DOHH2 (cell line): ENCODE measurements at regions not wholly inside any gene's neighbourhood (a gene's known extent, or its start where the extent isn't known, plus 50 kb on each side); places are given as distances from the start of the nearest gene placed in this dataset.

Source experiments
- H3F3A ChIP-seq: fragments of 200-600 bp; sonication (generic), shearing (Covaris generic); 2 replicates; pipeline ENCODE4 v1.6.0; 2016; ENCODE audit warnings: antibody characterized with exemption, mild to moderate bottlenecking; ENCODE audit not compliant: control insufficient read depth, insufficient read depth
- H3K27ac ChIP-seq: fragments of 200-600 bp; sonication (generic); 2 replicates; pipeline ENCODE4 v1.5.1; 2014; ENCODE audit warnings: low read depth, mild to moderate bottlenecking, low read length, moderate library complexity
- H3K27me3 ChIP-seq: fragments of 200-600 bp; sonication (generic); 2 replicates; pipeline ENCODE4 v1.6.1; 2014; ENCODE audit warnings: mild to moderate bottlenecking, low read length, mixed read lengths; ENCODE audit not compliant: control insufficient read depth
- H3K36me3 ChIP-seq: fragments of 200-600 bp; sonication (generic); 2 replicates; pipeline ENCODE4 v1.6.1; 2014; ENCODE audit warnings: mild to moderate bottlenecking, low read length, moderate library complexity, mixed read lengths; ENCODE audit not compliant: control insufficient read depth
- H3K4me1 ChIP-seq: fragments of 200-600 bp; sonication (generic); 2 replicates; pipeline ENCODE4 v1.6.1; 2014; ENCODE audit warnings: mild to moderate bottlenecking, low read length, mixed read lengths; ENCODE audit not compliant: control insufficient read depth
- H3K4me2 ChIP-seq: fragments of 200-600 bp; sonication (generic); 2 replicates; pipeline ENCODE4 v1.6.0; 2014; ENCODE audit warnings: mild to moderate bottlenecking, low read length, moderate library complexity
- H3K4me3 ChIP-seq: fragments of 200-600 bp; sonication (generic); 2 replicates; pipeline ENCODE4 v1.5.1; 2014; ENCODE audit warnings: mild to moderate bottlenecking, low read length, mixed read lengths
- H3K79me2 ChIP-seq: fragments of 200-600 bp; sonication (generic); 2 replicates; pipeline ENCODE4 v1.6.1; 2014; ENCODE audit warnings: mild to moderate bottlenecking, low read length, mixed read lengths; ENCODE audit not compliant: control insufficient read depth
- H3K9me2 ChIP-seq: fragments of 200-600 bp; sonication (generic); replicated peaks from 2 replicates; pipeline ENCODE4 v1.6.1; 2014; ENCODE audit warnings: mild to moderate bottlenecking, low read length, mixed read lengths; ENCODE audit not compliant: control insufficient read depth
- H3K9me3 ChIP-seq: fragments of 200-600 bp; sonication (generic); 2 replicates; pipeline ENCODE4 v1.6.1; 2014; ENCODE audit warnings: antibody characterized with exemption, low read length, mixed read lengths; ENCODE audit not compliant: control insufficient read depth, insufficient read depth
- H4K20me1 ChIP-seq: fragments of 200-600 bp; sonication (generic); 2 replicates; pipeline ENCODE4 v1.6.0; 2014; ENCODE audit warnings: low read depth, mild to moderate bottlenecking, antibody characterized with exemption, low read length, moderate library complexity; ENCODE audit not compliant: control insufficient read depth, insufficient read depth
- EZH2phosphoT487 ChIP-seq: fragments of 200-600 bp; sonication (generic); IDR thresholded peaks from 2 replicates; pipeline ENCODE4 v1.6.1; 2017; ENCODE audit warnings: borderline replicate concordance, mild to moderate bottlenecking, antibody characterized with exemption, low read length, moderate library complexity, mixed read lengths
- TF ChIP-seq, protein P1 (sequence below): fragments of 200-600 bp; sonication (generic); IDR thresholded peaks from one replicate; pipeline ENCODE4 v1.5.1; 2014; ENCODE audit warnings: antibody characterized with exemption, mild to moderate bottlenecking, low read depth, low read length; ENCODE audit not compliant: poor library complexity, severe bottlenecking

DNA sequence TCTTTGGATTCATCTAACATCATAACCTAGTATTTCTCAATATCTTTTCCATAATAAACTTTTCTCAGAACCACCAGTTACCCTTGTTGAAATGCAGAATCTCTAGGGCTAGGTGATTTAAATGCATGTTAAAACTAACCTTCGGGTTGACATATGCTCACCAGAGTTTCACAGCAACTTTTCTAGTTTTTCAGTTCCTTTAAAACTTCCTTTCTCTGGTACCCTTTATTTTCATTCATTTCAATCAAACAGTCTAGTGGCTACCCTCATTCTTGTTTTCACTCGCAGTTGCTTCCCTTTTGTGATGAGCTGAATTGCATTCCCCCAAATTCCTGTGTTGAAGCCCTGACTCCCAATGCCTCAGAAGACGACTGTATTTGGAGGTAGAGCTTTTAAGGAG is 712.8 kb upstream of the CHRM3 start:
- H3K27ac ChIP-seq, result no peak overlapping the region
- H3K79me2 ChIP-seq, result no peaks in the 10 kb centered on the region

DNA sequence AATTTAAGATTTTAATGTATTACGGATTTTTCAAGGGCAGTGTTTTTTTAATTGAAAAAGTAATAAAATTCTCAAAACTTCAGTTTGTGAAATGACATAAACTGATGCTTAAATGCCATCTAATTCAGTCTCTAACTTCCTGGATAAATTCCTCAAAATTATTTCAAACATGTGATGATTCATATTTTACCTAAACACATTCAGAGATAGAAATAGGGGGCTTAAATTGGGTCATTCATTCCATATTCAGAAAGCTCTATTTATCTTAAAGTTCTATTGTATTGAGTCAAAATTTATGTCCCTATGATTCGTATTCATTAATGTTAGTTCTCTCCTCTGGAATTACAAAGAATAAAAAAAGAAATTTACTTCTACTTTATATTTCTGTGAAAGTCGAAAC is 713.6 kb upstream of the CHRM3 start:
- Histone ChIP-seq H3K9me3 (no peaks in the 10 kb centered on the region), H3K4me1 (no peaks in the 10 kb centered on the region), H3K79me2 (no peaks in the 10 kb centered on the region), H3K9me2 (no peaks in the 10 kb centered on the region), H3F3A (no peaks in the 10 kb centered on the region), H4K20me1 (no peaks in the 10 kb centered on the region), H3K27me3 (no peaks in the 10 kb centered on the region), H3K36me3 (no peaks in the 10 kb centered on the region), H3K4me3 (no peak overlapping the region), H3K27ac (no peak overlapping the region), H3K4me2 (no peak overlapping the region)
- TF ChIP-seq, protein P1, sequence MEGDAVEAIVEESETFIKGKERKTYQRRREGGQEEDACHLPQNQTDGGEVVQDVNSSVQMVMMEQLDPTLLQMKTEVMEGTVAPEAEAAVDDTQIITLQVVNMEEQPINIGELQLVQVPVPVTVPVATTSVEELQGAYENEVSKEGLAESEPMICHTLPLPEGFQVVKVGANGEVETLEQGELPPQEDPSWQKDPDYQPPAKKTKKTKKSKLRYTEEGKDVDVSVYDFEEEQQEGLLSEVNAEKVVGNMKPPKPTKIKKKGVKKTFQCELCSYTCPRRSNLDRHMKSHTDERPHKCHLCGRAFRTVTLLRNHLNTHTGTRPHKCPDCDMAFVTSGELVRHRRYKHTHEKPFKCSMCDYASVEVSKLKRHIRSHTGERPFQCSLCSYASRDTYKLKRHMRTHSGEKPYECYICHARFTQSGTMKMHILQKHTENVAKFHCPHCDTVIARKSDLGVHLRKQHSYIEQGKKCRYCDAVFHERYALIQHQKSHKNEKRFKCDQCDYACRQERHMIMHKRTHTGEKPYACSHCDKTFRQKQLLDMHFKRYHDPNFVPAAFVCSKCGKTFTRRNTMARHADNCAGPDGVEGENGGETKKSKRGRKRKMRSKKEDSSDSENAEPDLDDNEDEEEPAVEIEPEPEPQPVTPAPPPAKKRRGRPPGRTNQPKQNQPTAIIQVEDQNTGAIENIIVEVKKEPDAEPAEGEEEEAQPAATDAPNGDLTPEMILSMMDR, result no peak
- no peak for TF ChIP-seq EZH2phosphoT487

More for the DNA sequence above, 712.8 kb upstream of the CHRM3 start:
- Histone ChIP-seq H3F3A (no peaks in the 10 kb centered on the region), H4K20me1 (no peaks in the 10 kb centered on the region), H3K36me3 (no peaks in the 10 kb centered on the region), H3K4me2 (no peak overlapping the region), H3K9me3 (no peaks in the 10 kb centered on the region), H3K27me3 (no peaks in the 10 kb centered on the region), H3K4me3 (no peak overlapping the region), H3K9me2 (no peaks in the 10 kb centered on the region), H3K4me1 (no peaks in the 10 kb centered on the region)
- TF ChIP-seq, protein P1, result no peak
- TF ChIP-seq EZH2phosphoT487, result no peak

- Histone ChIP-seq H3K4me1 (no peaks in the 10 kb centered on the region), H3K79me2 (no peaks in the 10 kb centered on the region), H3K4me2 (no peak overlapping the region), H3K36me3 (no peaks in the 10 kb centered on the region), H3K27me3 (no peaks in the 10 kb centered on the region), H4K20me1 (no peaks in the 10 kb centered on the region), H3K9me2 (no peaks in the 10 kb centered on the region), H3K4me3 (no peak overlapping the region), H3K9me3 (no peaks in the 10 kb centered on the region), H3F3A (no peaks in the 10 kb centered on the region), H3K27ac (no peak overlapping the region)
- TF ChIP-seq, protein P1, result no peak
- no peak for TF ChIP-seq EZH2phosphoT487
These were observed 714.1 kb upstream of the CHRM3 start for GRCh38 chr1:238672262-238672661.

GRCh38 chr1:238664139-238664538 is 722.2 kb upstream of the CHRM3 start:
- H3K4me1 ChIP-seq, result no peaks in the 10 kb centered on the region
- H3K4me3 ChIP-seq, result no peak overlapping the region
- H3K27ac ChIP-seq, result no peak overlapping the region
- no peaks in the 10 kb centered on the region for H3K36me3 ChIP-seq
- no peaks in the 10 kb centered on the region for H3K9me2 ChIP-seq
- no peaks in the 10 kb centered on the region for H3F3A ChIP-seq
- no peaks in the 10 kb centered on the region for H3K27me3 ChIP-seq
- H4K20me1 ChIP-seq, result no peaks in the 10 kb centered on the region
- no peak overlapping the region for H3K4me2 ChIP-seq
- no peaks in the 10 kb centered on the region for H3K79me2 ChIP-seq
- no peak for TF ChIP-seq EZH2phosphoT487
- TF ChIP-seq, protein P1, result no peak
- H3K9me3 ChIP-seq, result no peaks in the 10 kb centered on the region
